Skeletal muscle tissue (tissue), 3 donors: ENCODE measurements at regions not wholly inside any gene's neighbourhood (a gene's known extent, or its start where the extent isn't known, plus 50 kb on each side); places are given as distances from the start of the nearest gene placed in this dataset.
A peak's percentile ranks its signal among the peaks of the same experiment; 100 is the strongest.

Experiments
- H3K27ac ChIP-seq: one replicate; pipeline ENCODE4 v1.7.0; 2013; ENCODE audit warnings: mild to moderate bottlenecking, low read depth, low read length, inconsistent platforms
- H3K27me3 ChIP-seq, 3 donors: one replicate each; pipeline ENCODE4 v1.7.0; 2013; ENCODE audit warnings: low read length in 3 of 3; ENCODE audit not compliant: control insufficient read depth in 3 of 3, insufficient read depth in 3 of 3
- H3K36me3 ChIP-seq, 3 donors: one replicate each; pipeline ENCODE4 v1.7.0; 2013; ENCODE audit warnings: low read length in 3 of 3; ENCODE audit not compliant: control insufficient read depth in 3 of 3, insufficient read depth in 3 of 3
- H3K4me1 ChIP-seq, 3 donors: one replicate each; pipeline ENCODE4 v1.7.0; 2013; ENCODE audit warnings: low read length in 3 of 3, mild to moderate bottlenecking in 3 of 3; ENCODE audit not compliant: control insufficient read depth in 3 of 3, insufficient read depth in 3 of 3
- H3K4me3 ChIP-seq, 3 donors: one replicate each; pipeline ENCODE4 v1.7.0; 2013; ENCODE audit warnings: low read length in 3 of 3
- H3K9ac ChIP-seq, 3 donors: one replicate each; pipeline ENCODE4 v1.7.0; 2013; ENCODE audit warnings: low read length in 3 of 3, mild to moderate bottlenecking in 3 of 3, moderate library complexity in 2 of 3, low read depth in 1 of 3
- H3K9me3 ChIP-seq, 3 donors: one replicate each; pipeline ENCODE4 v1.7.0; 2013; ENCODE audit warnings: low read length in 3 of 3; ENCODE audit not compliant: control insufficient read depth in 3 of 3
- donor health status: Osteomylitis.

GRCh38 chr21:41031701-41032220 lies 136.2 kb upstream of the BACE2 start:
- H3K27ac ChIP-seq = no peak overlapping the region
- H3K4me3 ChIP-seq = no peak overlapping the region
- H3K4me1 ChIP-seq = no peaks in the 10 kb centered on the region
- no peak overlapping the region for H3K9ac ChIP-seq
- no peaks in the 10 kb centered on the region for H3K36me3 ChIP-seq
- H3K9me3 ChIP-seq = no peaks in the 10 kb centered on the region
- no peaks in the 10 kb centered on the region for H3K27me3 ChIP-seq

DNA sequence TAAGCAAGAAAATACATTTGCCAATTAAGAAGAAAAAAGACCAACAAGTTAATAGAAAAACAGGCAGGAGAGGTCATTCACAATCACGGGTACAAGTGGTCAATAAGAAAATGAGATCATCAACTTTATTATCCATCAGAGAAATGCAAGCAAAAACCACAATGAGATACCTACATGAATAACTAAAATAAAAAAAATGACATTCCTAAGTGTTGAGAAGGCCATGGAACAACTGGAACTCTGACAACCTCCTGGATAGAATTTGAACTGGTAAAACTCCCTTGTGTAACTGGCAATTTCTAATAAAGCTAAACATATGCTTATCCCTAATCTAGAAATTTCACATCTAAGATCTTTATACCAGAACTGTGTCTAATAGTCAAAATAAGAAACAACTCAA lies 135.4 kb upstream of the BACE2 start:
- Histone ChIP-seq H3K4me3 (no peak overlapping the region), H3K9ac (no peak overlapping the region), H3K4me1 (no peaks in the 10 kb centered on the region), H3K36me3 (no peaks in the 10 kb centered on the region), H3K27ac (no peak overlapping the region), H3K27me3 (no peaks in the 10 kb centered on the region), H3K9me3 (no peaks in the 10 kb centered on the region)

- H3K9me3 ChIP-seq = no peaks in the 10 kb centered on the region
- no peak overlapping the region for H3K27ac ChIP-seq
- H3K27me3 ChIP-seq = peaks cover 0 to 5% (median 0%) of the 10 kb centered on the region in 3 donors
- H3K36me3 ChIP-seq = no peaks in the 10 kb centered on the region
- no peak overlapping the region for H3K4me3 ChIP-seq
- H3K9ac ChIP-seq = no peak overlapping the region
- no peaks in the 10 kb centered on the region for H3K4me1 ChIP-seq
Measured at GRCh38 chr21:41037212-41037611, 130.7 kb upstream of the BACE2 start.

DNA sequence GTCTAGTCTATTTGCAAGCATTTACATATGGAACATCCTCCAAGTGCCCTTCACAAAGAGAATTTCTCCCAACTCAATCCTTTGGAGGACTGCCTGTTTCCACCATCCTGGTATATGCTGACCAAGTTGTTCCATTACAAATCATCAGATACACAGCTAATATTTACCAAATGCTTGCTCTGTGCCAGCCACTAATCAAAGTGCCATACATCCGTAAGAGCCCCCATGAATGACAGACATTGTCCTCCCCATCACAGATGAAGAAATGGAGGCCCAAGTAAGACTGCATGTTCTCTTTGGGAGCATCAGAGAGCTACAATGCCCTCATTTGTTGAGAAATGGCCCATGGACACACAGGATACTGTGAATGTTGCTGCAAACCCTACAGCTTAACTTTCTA lies 130.0 kb upstream of the BACE2 start:
- Histone ChIP-seq H3K27ac (no peak overlapping the region), H3K36me3 (no peaks in the 10 kb centered on the region), H3K4me1 (no peaks in the 10 kb centered on the region), H3K27me3 (peaks cover 0 to 5% (median 0%) of the 10 kb centered on the region in 3 donors), H3K4me3 (no peak overlapping the region), H3K9me3 (no peaks in the 10 kb centered on the region), H3K9ac (no peak overlapping the region)

DNA sequence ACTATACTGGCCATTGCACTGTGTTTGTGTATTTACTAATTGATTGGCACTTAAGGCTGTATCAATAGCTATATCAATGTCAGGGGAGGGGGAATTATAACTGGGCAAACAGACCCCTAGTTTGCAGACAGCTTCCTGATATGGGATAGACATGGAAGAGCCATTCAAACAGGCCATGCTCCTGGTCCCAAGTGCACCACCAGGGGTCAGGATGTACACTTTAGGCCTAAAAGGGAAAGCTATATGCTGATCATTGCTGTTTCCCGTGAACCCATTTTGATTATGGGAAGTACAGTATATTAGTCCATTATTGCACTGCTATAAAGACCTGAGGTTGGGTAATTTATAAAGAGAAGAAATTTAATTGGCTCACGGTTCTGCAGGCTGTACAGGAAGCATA lies 124.9 kb upstream of the BACE2 start:
- H3K27me3 ChIP-seq = peaks cover 3 to 20% (median 3%) of the 10 kb centered on the region in 3 donors
- no peaks in the 10 kb centered on the region for H3K9me3 ChIP-seq
- no peaks in the 10 kb centered on the region for H3K4me1 ChIP-seq
- H3K27ac ChIP-seq = no peak overlapping the region
- H3K9ac ChIP-seq = no peak overlapping the region
- H3K36me3 ChIP-seq = no peaks in the 10 kb centered on the region
- no peak overlapping the region for H3K4me3 ChIP-seq

GRCh38 chr21:41045534-41046268 lies 122.3 kb upstream of the BACE2 start:
- H3K27me3 ChIP-seq = peaks cover 3 to 15% (median 3%) of the 10 kb centered on the region in 3 donors
- H3K9me3 ChIP-seq = no peaks in the 10 kb centered on the region
- H3K4me3 ChIP-seq = no peak overlapping the region
- H3K9ac ChIP-seq = no peak overlapping the region
- H3K4me1 ChIP-seq = no peaks in the 10 kb centered on the region
- H3K27ac ChIP-seq = no peak overlapping the region
- no peaks in the 10 kb centered on the region for H3K36me3 ChIP-seq

- Histone ChIP-seq H3K4me1 (no peaks in the 10 kb centered on the region), H3K9ac (no peak overlapping the region), H3K9me3 (no peaks in the 10 kb centered on the region), H3K36me3 (no peaks in the 10 kb centered on the region), H3K4me3 (no peak overlapping the region), H3K27me3 (peaks cover 3 to 17% (median 3%) of the 10 kb centered on the region in 3 donors), H3K27ac (no peak overlapping the region)
Measured at GRCh38 chr21:41048145-41048544, 119.8 kb upstream of the BACE2 start.

DNA sequence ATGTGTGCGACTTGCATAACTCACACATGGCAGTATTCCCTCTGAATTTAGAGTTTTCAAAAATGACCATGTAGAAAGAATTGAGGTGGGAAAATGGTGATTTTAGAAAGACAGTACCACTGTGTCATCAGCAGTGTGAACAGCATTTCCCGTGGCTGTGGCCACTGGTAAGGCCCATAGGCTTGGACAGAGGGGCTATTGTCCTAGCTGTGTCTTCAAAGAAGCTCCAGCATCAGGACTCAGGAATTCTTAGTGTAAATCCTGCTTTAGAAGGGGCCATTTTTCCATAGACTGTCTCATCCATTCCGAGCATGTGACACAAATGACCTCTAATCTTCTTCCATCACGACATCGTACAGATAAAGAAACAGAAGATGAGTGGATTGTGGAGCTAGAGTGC lies 119.3 kb upstream of the BACE2 start:
- H3K9me3 ChIP-seq = no peaks in the 10 kb centered on the region
- no peak overlapping the region for H3K4me3 ChIP-seq
- H3K27ac ChIP-seq = no peak overlapping the region
- no peak overlapping the region for H3K9ac ChIP-seq
- no peaks in the 10 kb centered on the region for H3K36me3 ChIP-seq
- peaks cover 3 to 18% (median 3%) of the 10 kb centered on the region in 3 donors for H3K27me3 ChIP-seq
- H3K4me1 ChIP-seq = no peaks in the 10 kb centered on the region

GRCh38 chr21:41052820-41053555 lies 115.0 kb upstream of the BACE2 start:
- peak overlapping the region in 1 of 3 donors; percentile 22 for H3K4me3 ChIP-seq
- no peaks in the 10 kb centered on the region for H3K4me1 ChIP-seq
- no peaks in the 10 kb centered on the region for H3K36me3 ChIP-seq
- H3K9me3 ChIP-seq = no peaks in the 10 kb centered on the region
- no peak overlapping the region for H3K9ac ChIP-seq
- peaks cover 0 to 7% (median 0%) of the 10 kb centered on the region in 3 donors for H3K27me3 ChIP-seq
- H3K27ac ChIP-seq = no peak overlapping the region

DNA sequence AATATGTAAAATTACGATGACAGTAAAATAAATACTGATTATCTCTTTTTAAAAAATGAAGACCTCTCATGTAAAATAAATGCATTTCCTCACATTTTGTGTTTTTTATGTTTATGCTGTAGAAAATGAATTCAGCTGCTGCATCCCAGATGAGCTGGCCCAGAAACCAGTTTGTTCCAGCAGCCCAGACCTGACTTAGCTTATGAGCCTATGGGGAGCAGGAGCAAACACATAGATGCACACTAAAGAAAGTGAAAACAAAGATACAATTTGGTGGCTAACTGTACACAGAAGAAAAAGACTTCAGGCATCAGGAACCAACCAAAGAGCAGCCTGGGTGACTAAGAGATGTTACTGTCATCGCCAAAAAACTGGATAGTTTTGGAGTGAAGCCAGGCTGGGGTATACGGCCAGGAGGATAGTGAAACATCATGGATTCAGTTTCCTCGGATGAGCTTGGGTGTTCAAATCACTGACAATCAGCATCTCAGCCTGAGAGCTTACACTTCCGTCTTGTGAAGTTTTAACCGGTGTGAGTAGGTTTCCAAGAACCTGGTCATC lies 113.9 kb upstream of the BACE2 start:
- Histone ChIP-seq H3K9ac (no peak overlapping the region), H3K27ac (no peak overlapping the region)

More for the DNA sequence above, 113.9 kb upstream of the BACE2 start:
- Histone ChIP-seq H3K9me3 (peaks cover 0 to 5% (median 0%) of the 10 kb centered on the region in 3 donors), H3K36me3 (no peaks in the 10 kb centered on the region), H3K4me1 (no peaks in the 10 kb centered on the region), H3K4me3 (no peak overlapping the region), H3K27me3 (peaks cover 0 to 7% (median 0%) of the 10 kb centered on the region in 3 donors)
